ENCODE measurements at regions not wholly inside any gene's neighbourhood (a gene's known extent, or its start where the extent isn't known, plus 50 kb on each side); places are given as distances from the start of the nearest gene placed in this dataset.

GRCh38 chrX:65098851-65099250 is 122.6 kb upstream of the ZC4H2 start:
- TF ChIP-seq POLR2A (IDR thresholded peaks at IDR 0.05; ENCODE audit: low read depth, low read length), result no peak
- no peak for TF ChIP-seq EZH2 (IDR thresholded peaks at IDR 0.05; ENCODE audit: borderline replicate concordance, low read depth, low read length, severe bottlenecking)
- no peak for TF ChIP-seq POLR2AphosphoS5 (IDR thresholded peaks at IDR 0.05; ENCODE audit: insufficient read depth, low read depth, low read length)
- no peak for TF ChIP-seq GATA2 (IDR thresholded peaks at IDR 0.05; ENCODE audit: insufficient read depth, insufficient read length, low read depth, low read length)
- TF ChIP-seq, protein P1, sequence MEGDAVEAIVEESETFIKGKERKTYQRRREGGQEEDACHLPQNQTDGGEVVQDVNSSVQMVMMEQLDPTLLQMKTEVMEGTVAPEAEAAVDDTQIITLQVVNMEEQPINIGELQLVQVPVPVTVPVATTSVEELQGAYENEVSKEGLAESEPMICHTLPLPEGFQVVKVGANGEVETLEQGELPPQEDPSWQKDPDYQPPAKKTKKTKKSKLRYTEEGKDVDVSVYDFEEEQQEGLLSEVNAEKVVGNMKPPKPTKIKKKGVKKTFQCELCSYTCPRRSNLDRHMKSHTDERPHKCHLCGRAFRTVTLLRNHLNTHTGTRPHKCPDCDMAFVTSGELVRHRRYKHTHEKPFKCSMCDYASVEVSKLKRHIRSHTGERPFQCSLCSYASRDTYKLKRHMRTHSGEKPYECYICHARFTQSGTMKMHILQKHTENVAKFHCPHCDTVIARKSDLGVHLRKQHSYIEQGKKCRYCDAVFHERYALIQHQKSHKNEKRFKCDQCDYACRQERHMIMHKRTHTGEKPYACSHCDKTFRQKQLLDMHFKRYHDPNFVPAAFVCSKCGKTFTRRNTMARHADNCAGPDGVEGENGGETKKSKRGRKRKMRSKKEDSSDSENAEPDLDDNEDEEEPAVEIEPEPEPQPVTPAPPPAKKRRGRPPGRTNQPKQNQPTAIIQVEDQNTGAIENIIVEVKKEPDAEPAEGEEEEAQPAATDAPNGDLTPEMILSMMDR (IDR thresholded peaks at IDR 0.05; ENCODE audit: extremely low read depth in 1 of 2, insufficient read depth in 1 of 2, low read depth in 1 of 2, low read length in 2 of 2), result no peak
- TF ChIP-seq MAX (IDR thresholded peaks at IDR 0.05; ENCODE audit: insufficient read depth, insufficient read length), result no peak
- TF ChIP-seq JUN (IDR thresholded peaks at IDR 0.05; ENCODE audit: borderline replicate concordance, insufficient read depth, insufficient read length, low read depth), result no peak
- TF ChIP-seq MYC (IDR thresholded peaks at IDR 0.05; ENCODE audit: low read depth, low read length), result no peak
- TF ChIP-seq FOS (IDR thresholded peaks at IDR 0.05; ENCODE audit: borderline replicate concordance, insufficient read depth, low read length), result no peak

Measured in endothelial cell of umbilical vein (primary cell).